ENCODE measurements at regions not wholly inside any gene's neighbourhood (a gene's known extent, or its start where the extent isn't known, plus 50 kb on each side); places are given as distances from the start of the nearest gene placed in this dataset.

GRCh38 chr7:18177815-18178660 is 150.4 kb upstream of the PRPS1L1 start:
- TF ChIP-seq CTCF (IDR thresholded peaks at IDR 0.05 in 2 of 3, conservative IDR thresholded peaks at IDR 0.05 in 1 of 3; ENCODE audit: borderline replicate concordance in 1 of 3, insufficient read depth in 1 of 3, low read depth in 2 of 3, low read length in 2 of 3) (no peak), POLR2A (IDR thresholded peaks at IDR 0.05; ENCODE audit: borderline replicate concordance, extremely low read depth, insufficient read depth, insufficient read length) (no peak), EZH2 (IDR thresholded peaks at IDR 0.05) (no peak), ZFX (IDR thresholded peaks at IDR 0.05) (no peak), YY1 (IDR thresholded peaks at IDR 0.05; ENCODE audit: extremely low read depth, insufficient replicate concordance, low read depth, low read length) (no peak), JUND (IDR thresholded peaks at IDR 0.05) (no peak)
- TF ChIP-seq, protein P1, sequence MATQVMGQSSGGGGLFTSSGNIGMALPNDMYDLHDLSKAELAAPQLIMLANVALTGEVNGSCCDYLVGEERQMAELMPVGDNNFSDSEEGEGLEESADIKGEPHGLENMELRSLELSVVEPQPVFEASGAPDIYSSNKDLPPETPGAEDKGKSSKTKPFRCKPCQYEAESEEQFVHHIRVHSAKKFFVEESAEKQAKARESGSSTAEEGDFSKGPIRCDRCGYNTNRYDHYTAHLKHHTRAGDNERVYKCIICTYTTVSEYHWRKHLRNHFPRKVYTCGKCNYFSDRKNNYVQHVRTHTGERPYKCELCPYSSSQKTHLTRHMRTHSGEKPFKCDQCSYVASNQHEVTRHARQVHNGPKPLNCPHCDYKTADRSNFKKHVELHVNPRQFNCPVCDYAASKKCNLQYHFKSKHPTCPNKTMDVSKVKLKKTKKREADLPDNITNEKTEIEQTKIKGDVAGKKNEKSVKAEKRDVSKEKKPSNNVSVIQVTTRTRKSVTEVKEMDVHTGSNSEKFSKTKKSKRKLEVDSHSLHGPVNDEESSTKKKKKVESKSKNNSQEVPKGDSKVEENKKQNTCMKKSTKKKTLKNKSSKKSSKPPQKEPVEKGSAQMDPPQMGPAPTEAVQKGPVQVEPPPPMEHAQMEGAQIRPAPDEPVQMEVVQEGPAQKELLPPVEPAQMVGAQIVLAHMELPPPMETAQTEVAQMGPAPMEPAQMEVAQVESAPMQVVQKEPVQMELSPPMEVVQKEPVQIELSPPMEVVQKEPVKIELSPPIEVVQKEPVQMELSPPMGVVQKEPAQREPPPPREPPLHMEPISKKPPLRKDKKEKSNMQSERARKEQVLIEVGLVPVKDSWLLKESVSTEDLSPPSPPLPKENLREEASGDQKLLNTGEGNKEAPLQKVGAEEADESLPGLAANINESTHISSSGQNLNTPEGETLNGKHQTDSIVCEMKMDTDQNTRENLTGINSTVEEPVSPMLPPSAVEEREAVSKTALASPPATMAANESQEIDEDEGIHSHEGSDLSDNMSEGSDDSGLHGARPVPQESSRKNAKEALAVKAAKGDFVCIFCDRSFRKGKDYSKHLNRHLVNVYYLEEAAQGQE (IDR thresholded peaks at IDR 0.05; ENCODE audit: low read depth) = no peak
